ENCODE measurements at regions not wholly inside any gene's neighbourhood (a gene's known extent, or its start where the extent isn't known, plus 50 kb on each side); places are given as distances from the start of the nearest gene placed in this dataset.

GRCh38 chr14:101045511-101045910 lies 142.0 kb upstream of the RTL1 start:
- no peak for DNase-seq (ENCODE audit: low spot score)

- no peak for DNase-seq (ENCODE audit: low spot score)
These were observed 142.5 kb upstream of the RTL1 start for GRCh38 chr14:101046071-101046470.

GRCh38 chr14:101047326-101047725 lies 143.8 kb upstream of the RTL1 start:
- DNase-seq (ENCODE audit: low spot score) = no peak

- no peak for DNase-seq (ENCODE audit: low spot score)
These were observed 145.2 kb upstream of the RTL1 start for GRCh38 chr14:101048766-101049165.

- no peak for DNase-seq (ENCODE audit: low spot score)
These were observed 146.0 kb upstream of the RTL1 start for GRCh38 chr14:101049511-101049910.

- DNase-seq (ENCODE audit: low spot score) = no peak
These were observed 146.4 kb upstream of the RTL1 start for GRCh38 chr14:101049942-101050341.

GRCh38 chr14:101050901-101051490 lies 147.5 kb upstream of the RTL1 start:
- DNase-seq (ENCODE audit: low spot score) = no peak

GRCh38 chr14:101054671-101055070 lies 151.1 kb upstream of the RTL1 start:
- DNase-seq (ENCODE audit: low spot score) = no peak

- no peak for DNase-seq (ENCODE audit: low spot score)
These were observed 151.7 kb upstream of the RTL1 start for GRCh38 chr14:101055106-101055662.

- no peak for DNase-seq (ENCODE audit: low spot score)
These were observed 152.4 kb upstream of the RTL1 start for GRCh38 chr14:101055776-101056374.

- no peak for DNase-seq (ENCODE audit: low spot score)
These were observed 152.9 kb upstream of the RTL1 start for GRCh38 chr14:101056446-101056845.

GRCh38 chr14:101057394-101057793 lies 153.9 kb upstream of the RTL1 start:
- no peak for DNase-seq (ENCODE audit: low spot score)

- DNase-seq (ENCODE audit: low spot score) = no peak
These were observed 155.0 kb upstream of the RTL1 start for GRCh38 chr14:101058571-101058970.

GRCh38 chr14:101060171-101060601 lies 156.7 kb upstream of the RTL1 start:
- no peak for DNase-seq (ENCODE audit: low spot score)

- DNase-seq (ENCODE audit: low spot score) = no peak
These were observed 158.0 kb upstream of the RTL1 start for GRCh38 chr14:101061411-101062064.

- no peak for DNase-seq (ENCODE audit: low spot score)
These were observed 158.5 kb upstream of the RTL1 start for GRCh38 chr14:101062065-101062450.

GRCh38 chr14:101062601-101063000 lies 159.1 kb upstream of the RTL1 start:
- DNase-seq (ENCODE audit: low spot score) = no peak

GRCh38 chr14:101063121-101063520 lies 159.6 kb upstream of the RTL1 start:
- no peak for DNase-seq (ENCODE audit: low spot score)

GRCh38 chr14:101064121-101064661 lies 160.7 kb upstream of the RTL1 start:
- DNase-seq (ENCODE audit: low spot score) = no peak

- DNase-seq (ENCODE audit: low spot score) = no peak
These were observed 161.2 kb upstream of the RTL1 start for GRCh38 chr14:101064718-101065117.

GRCh38 chr14:101065246-101065645 lies 161.7 kb upstream of the RTL1 start:
- DNase-seq (ENCODE audit: low spot score) = no peak

GRCh38 chr14:101065696-101066694 lies 162.5 kb upstream of the RTL1 start:
- DNase-seq (ENCODE audit: low spot score) = no peak

Measured in LoVo (cell line).